ENCODE measurements at regions not wholly inside any gene's neighbourhood (a gene's known extent, or its start where the extent isn't known, plus 50 kb on each side); places are given as distances from the start of the nearest gene placed in this dataset.

DNA sequence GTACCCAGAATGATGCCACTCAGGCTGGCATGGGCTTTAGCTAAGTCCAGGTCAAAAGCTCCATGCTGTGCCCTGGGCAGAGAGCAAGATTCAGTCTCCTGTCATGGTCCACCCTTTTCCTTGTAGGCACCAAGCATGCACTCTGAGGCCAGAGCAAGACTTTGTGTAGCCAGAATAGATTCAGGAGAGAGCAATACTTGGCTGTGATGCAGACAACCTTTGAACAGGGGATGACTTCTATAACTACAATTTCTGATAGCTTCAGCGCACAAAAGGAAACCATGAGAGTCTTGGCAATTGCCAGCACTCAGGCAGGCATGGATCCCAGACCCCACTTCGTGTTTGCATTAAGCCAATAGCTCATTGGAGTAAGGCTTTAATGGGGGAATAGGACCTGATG, 510.6 kb downstream of the RAB28 start:
- TF ChIP-seq SMC3 (conservative IDR thresholded peaks at IDR 0.05; ENCODE audit: insufficient read depth, low read depth, low read length) (no peak), ZNF143 (CRISPR knock-in tag; IDR thresholded peaks at IDR 0.05) (no peak), NFYB (IDR thresholded peaks at IDR 0.05; ENCODE audit: extremely low read depth, insufficient read length) (no peak), HDAC6 (IDR thresholded peaks at IDR 0.05; ENCODE audit: low read depth, low read length) (no peak), CEBPB (tag; IDR thresholded peaks at IDR 0.05) (no peak), SNRNP70 (optimal IDR thresholded peaks at IDR 0.05; ENCODE audit: low read depth, low read length) (no peak), TEAD1 (CRISPR knock-in tag; IDR thresholded peaks at IDR 0.05) (no peak), KLF13 (tag; IDR thresholded peaks at IDR 0.05; ENCODE audit: borderline replicate concordance, low read depth) (no peak), ZNF217 (CRISPR knock-in tag; IDR thresholded peaks at IDR 0.05) (no peak)
- TF ChIP-seq, protein P1, sequence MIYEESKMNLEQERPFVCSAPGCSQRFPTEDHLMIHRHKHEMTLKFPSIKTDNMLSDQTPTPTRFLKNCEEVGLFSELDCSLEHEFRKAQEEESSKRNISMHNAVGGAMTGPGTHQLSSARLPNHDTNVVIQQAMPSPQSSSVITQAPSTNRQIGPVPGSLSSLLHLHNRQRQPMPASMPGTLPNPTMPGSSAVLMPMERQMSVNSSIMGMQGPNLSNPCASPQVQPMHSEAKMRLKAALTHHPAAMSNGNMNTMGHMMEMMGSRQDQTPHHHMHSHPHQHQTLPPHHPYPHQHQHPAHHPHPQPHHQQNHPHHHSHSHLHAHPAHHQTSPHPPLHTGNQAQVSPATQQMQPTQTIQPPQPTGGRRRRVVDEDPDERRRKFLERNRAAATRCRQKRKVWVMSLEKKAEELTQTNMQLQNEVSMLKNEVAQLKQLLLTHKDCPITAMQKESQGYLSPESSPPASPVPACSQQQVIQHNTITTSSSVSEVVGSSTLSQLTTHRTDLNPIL (CRISPR knock-in tag; IDR thresholded peaks at IDR 0.05), result no peak
- TF ChIP-seq, protein P2, sequence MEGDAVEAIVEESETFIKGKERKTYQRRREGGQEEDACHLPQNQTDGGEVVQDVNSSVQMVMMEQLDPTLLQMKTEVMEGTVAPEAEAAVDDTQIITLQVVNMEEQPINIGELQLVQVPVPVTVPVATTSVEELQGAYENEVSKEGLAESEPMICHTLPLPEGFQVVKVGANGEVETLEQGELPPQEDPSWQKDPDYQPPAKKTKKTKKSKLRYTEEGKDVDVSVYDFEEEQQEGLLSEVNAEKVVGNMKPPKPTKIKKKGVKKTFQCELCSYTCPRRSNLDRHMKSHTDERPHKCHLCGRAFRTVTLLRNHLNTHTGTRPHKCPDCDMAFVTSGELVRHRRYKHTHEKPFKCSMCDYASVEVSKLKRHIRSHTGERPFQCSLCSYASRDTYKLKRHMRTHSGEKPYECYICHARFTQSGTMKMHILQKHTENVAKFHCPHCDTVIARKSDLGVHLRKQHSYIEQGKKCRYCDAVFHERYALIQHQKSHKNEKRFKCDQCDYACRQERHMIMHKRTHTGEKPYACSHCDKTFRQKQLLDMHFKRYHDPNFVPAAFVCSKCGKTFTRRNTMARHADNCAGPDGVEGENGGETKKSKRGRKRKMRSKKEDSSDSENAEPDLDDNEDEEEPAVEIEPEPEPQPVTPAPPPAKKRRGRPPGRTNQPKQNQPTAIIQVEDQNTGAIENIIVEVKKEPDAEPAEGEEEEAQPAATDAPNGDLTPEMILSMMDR (IDR thresholded peaks at IDR 0.05 in 2 of 3, conservative IDR thresholded peaks at IDR 0.05 in 1 of 3; ENCODE audit: insufficient read depth in 2 of 3, low read depth in 1 of 3, low read length in 3 of 3), result no peak

All from K562 (cell line).